K562 (cell line): ENCODE measurements at regions not wholly inside any gene's neighbourhood (a gene's known extent, or its start where the extent isn't known, plus 50 kb on each side); places are given as distances from the start of the nearest gene placed in this dataset.

Experiments used
- ATAC-seq: fragments of 200-7000 bp; cut with Tn5 transposase; 3 replicates; pipeline ENCODE4 v1.9.1; 2020; ENCODE audit warnings: moderate library complexity
- BruUV-seq: library from RNA; stranded (reverse); fragments of 400-500 nt; replicated peaks from 2 replicates; lab custom pipeline; 2021; lab: Mats Ljungman, UMichigan
- CTCF ChIA-PET: fragments of 300-600 bp; formaldehyde crosslinking; extraction: SDS; loops from one replicate; lab custom pipeline; 2021; ENCODE audit warnings: low intra/inter-chr PET ratio; lab: Yijun Ruan, JAX
- POLR2A ChIA-PET: fragments of 300-600, 350-650 bp; sonication (Branson Sonifier 250); formaldehyde crosslinking; extraction: SDS; loops from one replicate; lab custom pipeline; 2021; ENCODE audit warnings: antibody characterized with exemption, inconsistent platforms; lab: Yijun Ruan, JAX
- DNase-seq, 4 experiments: peaks; one replicate each; pipeline versions ENCODE4 v3.0.0 to v3.0.0-alpha.2; 2011 to 2018; ENCODE audit warnings: low spot score in 3 of 4, mixed read lengths in 3 of 4; ENCODE audit errors: extremely low read depth in 1 of 4
- FAIRE-seq: peaks from 2 replicates; lab custom pipeline; 2011; peaks lifted over from hg19 to GRCh38; lab: Jason Lieb, UNC
- H2AFZ ChIP-seq: 2 replicates; pipeline ENCODE4 v1.6.0; 2011; ENCODE audit warnings: low read depth, low read length, control low read depth, inconsistent platforms
- H3K27ac ChIP-seq: fragments of 200-600 bp; 3 replicates; pipeline ENCODE4 v1.8.0; 2011; ENCODE audit warnings: low read depth, mild to moderate bottlenecking, control low read depth, inconsistent platforms, low read length, moderate library complexity, mixed read lengths; ENCODE audit errors: extremely low read depth
- H3K27me3 ChIP-seq, 2 experiments: fragments of 300-600 bp in 1 of 2; 2 replicates in 1 of 2; 3 replicates in 1 of 2; pipeline versions ENCODE4 v1.6.0 to v1.8.0; 2011; ENCODE audit warnings: inconsistent platforms in 2 of 2, low read length in 2 of 2, mild to moderate bottlenecking in 1 of 2, mixed read lengths in 1 of 2, moderate library complexity in 1 of 2; ENCODE audit not compliant: control insufficient read depth in 2 of 2, insufficient read depth in 2 of 2
- H3K36me3 ChIP-seq: fragments of 300-600 bp; 3 replicates; pipeline ENCODE4 v1.8.0; 2011; ENCODE audit warnings: mild to moderate bottlenecking, low read length, inconsistent platforms; ENCODE audit not compliant: control insufficient read depth, insufficient read depth
- H3K4me1 ChIP-seq, 2 experiments: fragments of 200-600 bp in 1 of 2; replicated peaks in 1 of 2; 2 replicates in 1 of 2; 3 replicates in 1 of 2; pipeline versions ENCODE4 v1.5.1 to v1.8.0; 2011; ENCODE audit warnings: inconsistent platforms in 2 of 2, low read length in 2 of 2, mild to moderate bottlenecking in 1 of 2, mixed read lengths in 1 of 2, moderate library complexity in 1 of 2; ENCODE audit not compliant: control insufficient read depth in 2 of 2, insufficient read depth in 2 of 2
- H3K4me2 ChIP-seq: 2 replicates; pipeline ENCODE4 v1.6.1; 2011; ENCODE audit warnings: low read length, control low read depth, inconsistent platforms, mixed read lengths; ENCODE audit not compliant: insufficient read depth
- H3K4me3 ChIP-seq: fragments of 200-600 bp; sonication (generic), shearing (Covaris generic); 2 replicates; pipeline ENCODE4 v1.5.1; 2016; ENCODE audit warnings: control low read depth, inconsistent platforms
- H3K79me2 ChIP-seq: fragments of 200-600 bp; 3 replicates; pipeline ENCODE4 v1.8.0; 2011; ENCODE audit warnings: low read length, inconsistent platforms; ENCODE audit not compliant: control insufficient read depth, insufficient read depth
- H3K9ac ChIP-seq, 2 experiments: 2 replicates each; pipeline versions ENCODE4 v1.6.0 to v1.6.1; 2011; ENCODE audit warnings: low read depth in 2 of 2, low read length in 2 of 2, control low read depth in 1 of 2, inconsistent platforms in 1 of 2, mild to moderate bottlenecking in 1 of 2, mixed read lengths in 1 of 2; ENCODE audit not compliant: insufficient read depth in 1 of 2
- H3K9me1 ChIP-seq: one replicate; pipeline ENCODE4 v1.6.0; 2011; ENCODE audit warnings: inconsistent platforms, mild to moderate bottlenecking, low read length, moderate library complexity; ENCODE audit not compliant: control insufficient read depth, insufficient read depth
- H3K9me3 ChIP-seq: replicated peaks from 2 replicates; pipeline ENCODE4 v1.5.1; 2011; ENCODE audit warnings: low read depth, low read length, inconsistent platforms; ENCODE audit not compliant: control insufficient read depth, insufficient read depth
- H4K20me1 ChIP-seq: replicated peaks from 2 replicates; pipeline ENCODE4 v1.6.1; 2011; ENCODE audit warnings: low read length, inconsistent platforms, mixed read lengths; ENCODE audit not compliant: control insufficient read depth, insufficient read depth
- CHD4 ChIP-seq: fragments of 200-600 bp; sonication (generic); IDR thresholded peaks from 3 replicates; pipeline ENCODE4 v1.6.1; 2012; ENCODE audit warnings: low read depth, mild to moderate bottlenecking, mixed read lengths, low read length, inconsistent platforms; ENCODE audit not compliant: insufficient read depth, insufficient replicate concordance, poor library complexity, severe bottlenecking
- CTCFL ChIP-seq: IDR thresholded peaks from 2 replicates; pipeline ENCODE4 v1.6.1; 2011; ENCODE audit warnings: borderline replicate concordance, low read depth, mild to moderate bottlenecking, moderate library complexity, low read length; ENCODE audit not compliant: insufficient read depth, poor library complexity, severe bottlenecking
- OTX1 ChIP-seq: fragments of 450-650 bp; formaldehyde crosslinking; IDR thresholded peaks from 2 replicates; pipeline ENCODE4 v1.4.0; 2022; ENCODE audit warnings: mild to moderate bottlenecking
- PML ChIP-seq: IDR thresholded peaks from 2 replicates; pipeline ENCODE4 v1.6.1; 2012; ENCODE audit warnings: low read length, inconsistent platforms
- PRDM10 ChIP-seq: fragments of 450-650 bp; IDR thresholded peaks from 2 replicates; pipeline ENCODE4 v1.6.1; 2018; ENCODE audit not compliant: partially characterized antibody
- SAFB2 ChIP-seq: fragments of 200-400 bp; formaldehyde crosslinking; IDR thresholded peaks from 2 replicates; pipeline ENCODE4 v1.6.1; 2018; ENCODE audit warnings: borderline replicate concordance, low read length, low read depth, moderate library complexity; ENCODE audit not compliant: severe bottlenecking
- SMARCE1 ChIP-seq: fragments of 450-650 bp; IDR thresholded peaks from 2 replicates; pipeline ENCODE4 v1.7.1; 2016; ENCODE audit warnings: mild to moderate bottlenecking
- TAF15 ChIP-seq: fragments of 200-400 bp; formaldehyde crosslinking; IDR thresholded peaks from 2 replicates; pipeline ENCODE4 v1.6.1; 2017; ENCODE audit warnings: mild to moderate bottlenecking, low read depth, low read length, moderate library complexity
- TARDBP ChIP-seq: fragments of 450-650 bp; IDR thresholded peaks from 2 replicates; pipeline ENCODE4 v1.6.1; 2016
- TRIM24 ChIP-seq, 2 experiments: fragments of 450-650 bp; IDR thresholded peaks; 2 replicates each; pipeline ENCODE4 v1.6.1; 2016
- WGBS: fragments of 100-300 bp; shearing (Covaris generic); methylation state at CpG from one replicate; pipeline ENCODE4 v1.1.6; 2016; ENCODE audit warnings: low coverage, mixed read lengths; ENCODE audit not compliant: insufficient coverage; ENCODE audit errors: missing lambda C conversion rate; 5-methylcytosine and 5-hydroxymethylcytosine counted together
- in situ Hi-C: fragments of 300-500 bp; cut with MboI; formaldehyde crosslinking; loops from 4 replicates; pipeline ENCODE4 v1.15.0; 2018; ENCODE audit warnings: inconsistent platforms, mixed read lengths
- intact Hi-C: fragments of 100-400 bp; cut with micrococcal nuclease; formaldehyde crosslinking; loops from 2 replicates; pipeline ENCODE4 v1.14.2; 2022
- TF ChIP-seq, protein P1 (sequence below): fragments of 450-650 bp; IDR thresholded peaks from 2 replicates; pipeline ENCODE4 v1.6.1; 2017; ENCODE audit warnings: antibody characterized with exemption, mild to moderate bottlenecking

DNA sequence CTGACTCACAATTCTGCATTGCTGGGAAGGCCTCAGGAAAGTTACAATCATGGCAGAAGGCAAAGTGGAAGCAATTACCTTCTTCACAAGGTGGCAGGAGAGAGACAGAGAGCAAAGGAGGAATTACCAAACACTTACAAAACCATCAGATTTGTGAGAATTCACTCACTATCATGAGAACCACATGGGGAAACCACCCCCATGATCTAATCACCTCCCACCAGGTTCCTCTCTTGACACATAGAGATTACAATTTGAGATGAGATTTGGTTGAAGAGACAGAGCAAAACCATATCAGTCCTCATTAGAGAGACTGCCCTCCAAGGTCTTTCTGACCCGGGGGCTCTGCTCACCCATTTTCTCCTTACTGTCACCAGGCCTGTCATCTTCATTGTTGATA is 1582.3 kb upstream of the TMEM132C start:
- no peaks in the 10 kb centered on the region for H3K9me1 ChIP-seq
- DNase-seq: no peak
- no peak for FAIRE-seq
- intact Hi-C loops: no loop called here
- H3K79me2 ChIP-seq: no peaks in the 10 kb centered on the region
- CTCF ChIA-PET: no interaction called here
- no peak for ATAC-seq
- in situ Hi-C loops: no loop called here
- WGBS: 0% methylated on average over 1 of the region's 1 CpG
- POLR2A ChIA-PET: no interaction called here
- H3K4me1 ChIP-seq: no peaks in the 10 kb centered on the region
- no peak overlapping the region for H3K4me3 ChIP-seq
- H3K27me3 ChIP-seq: no peaks in the 10 kb centered on the region
- no TSS peak for BruUV-seq
- no peak overlapping the region for H3K9ac ChIP-seq
- H4K20me1 ChIP-seq: no peaks in the 10 kb centered on the region
- no peak for TF ChIP-seq PML
- TF ChIP-seq CTCFL: no peak
- no peak for TF ChIP-seq CHD4
- TF ChIP-seq SAFB2: no peak
- TF ChIP-seq TARDBP: no peak
- TF ChIP-seq TAF15: no peak
- TF ChIP-seq PRDM10: no peak
- no peak for TF ChIP-seq TRIM24 (IDR thresholded peaks at IDR 0.05)
- no peak for TF ChIP-seq SMARCE1
- TF ChIP-seq, protein P1, sequence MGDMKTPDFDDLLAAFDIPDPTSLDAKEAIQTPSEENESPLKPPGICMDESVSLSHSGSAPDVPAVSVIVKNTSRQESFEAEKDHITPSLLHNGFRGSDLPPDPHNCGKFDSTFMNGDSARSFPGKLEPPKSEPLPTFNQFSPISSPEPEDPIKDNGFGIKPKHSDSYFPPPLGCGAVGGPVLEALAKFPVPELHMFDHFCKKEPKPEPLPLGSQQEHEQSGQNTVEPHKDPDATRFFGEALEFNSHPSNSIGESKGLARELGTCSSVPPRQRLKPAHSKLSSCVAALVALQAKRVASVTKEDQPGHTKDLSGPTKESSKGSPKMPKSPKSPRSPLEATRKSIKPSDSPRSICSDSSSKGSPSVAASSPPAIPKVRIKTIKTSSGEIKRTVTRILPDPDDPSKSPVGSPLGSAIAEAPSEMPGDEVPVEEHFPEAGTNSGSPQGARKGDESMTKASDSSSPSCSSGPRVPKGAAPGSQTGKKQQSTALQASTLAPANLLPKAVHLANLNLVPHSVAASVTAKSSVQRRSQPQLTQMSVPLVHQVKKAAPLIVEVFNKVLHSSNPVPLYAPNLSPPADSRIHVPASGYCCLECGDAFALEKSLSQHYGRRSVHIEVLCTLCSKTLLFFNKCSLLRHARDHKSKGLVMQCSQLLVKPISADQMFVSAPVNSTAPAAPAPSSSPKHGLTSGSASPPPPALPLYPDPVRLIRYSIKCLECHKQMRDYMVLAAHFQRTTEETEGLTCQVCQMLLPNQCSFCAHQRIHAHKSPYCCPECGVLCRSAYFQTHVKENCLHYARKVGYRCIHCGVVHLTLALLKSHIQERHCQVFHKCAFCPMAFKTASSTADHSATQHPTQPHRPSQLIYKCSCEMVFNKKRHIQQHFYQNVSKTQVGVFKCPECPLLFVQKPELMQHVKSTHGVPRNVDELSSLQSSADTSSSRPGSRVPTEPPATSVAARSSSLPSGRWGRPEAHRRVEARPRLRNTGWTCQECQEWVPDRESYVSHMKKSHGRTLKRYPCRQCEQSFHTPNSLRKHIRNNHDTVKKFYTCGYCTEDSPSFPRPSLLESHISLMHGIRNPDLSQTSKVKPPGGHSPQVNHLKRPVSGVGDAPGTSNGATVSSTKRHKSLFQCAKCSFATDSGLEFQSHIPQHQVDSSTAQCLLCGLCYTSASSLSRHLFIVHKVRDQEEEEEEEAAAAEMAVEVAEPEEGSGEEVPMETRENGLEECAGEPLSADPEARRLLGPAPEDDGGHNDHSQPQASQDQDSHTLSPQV: no peak
- TF ChIP-seq OTX1 (CRISPR knock-in tag): no peak
- no peaks in the 10 kb centered on the region for H3K9me3 ChIP-seq
- no peak overlapping the region for H3K4me2 ChIP-seq
- no peak overlapping the region for H2AFZ ChIP-seq
- H3K36me3 ChIP-seq: no peaks in the 10 kb centered on the region
- no peak overlapping the region for H3K27ac ChIP-seq
